DMS 273 treated with DMSO at 0.1 percent for 48 hours (cell line): ENCODE measurements at regions not wholly inside any gene's neighbourhood (a gene's known extent, or its start where the extent isn't known, plus 50 kb on each side); places are given as distances from the start of the nearest gene placed in this dataset.
A peak's percentile ranks its signal among the peaks of the same experiment; 100 is the strongest.
"Not testable (repeated sequence)": the region's sequence is repeated elsewhere in the genome, so short reads cannot be mapped to it uniquely, and the experiment has no call there.

Experiments
- DNase-seq: peaks from one replicate; lab custom pipeline; 2025; lab: John Stamatoyannopoulos, UW

GRCh38 chr1:187716160-187716559 lies 887.4 kb downstream of the PLA2G4A start:
- DNase-seq = no peak

- DNase-seq = no peak
These were observed 889.8 kb downstream of the PLA2G4A start for GRCh38 chr1:187718527-187718926.

GRCh38 chr1:187721216-187721615 lies 892.5 kb downstream of the PLA2G4A start:
- DNase-seq = peak; percentile 90

- DNase-seq = no peak
These were observed 896.5 kb downstream of the PLA2G4A start for GRCh38 chr1:187725216-187725615.

GRCh38 chr1:187733232-187733631 lies 904.5 kb downstream of the PLA2G4A start:
- DNase-seq = no peak

- no peak for DNase-seq
These were observed 905.7 kb downstream of the PLA2G4A start for GRCh38 chr1:187734427-187734826.

- DNase-seq = no peak
These were observed 915.9 kb downstream of the PLA2G4A start for GRCh38 chr1:187744665-187745064.

- DNase-seq = no peak
These were observed 926.8 kb downstream of the PLA2G4A start for GRCh38 chr1:187755536-187755935.

- not testable (repeated sequence) for DNase-seq
These were observed 927.9 kb downstream of the PLA2G4A start for GRCh38 chr1:187756684-187757083.

- no peak for DNase-seq
These were observed 931.1 kb downstream of the PLA2G4A start for GRCh38 chr1:187759825-187760333.

GRCh38 chr1:187762118-187762517 lies 933.4 kb downstream of the PLA2G4A start:
- no peak for DNase-seq

GRCh38 chr1:187763465-187763864 lies 934.7 kb downstream of the PLA2G4A start:
- DNase-seq = no peak

- no peak for DNase-seq
These were observed 935.2 kb downstream of the PLA2G4A start for GRCh38 chr1:187763976-187764375.

- no peak for DNase-seq
These were observed 942.6 kb downstream of the PLA2G4A start for GRCh38 chr1:187771396-187771795.

GRCh38 chr1:187773168-187773567 lies 944.4 kb downstream of the PLA2G4A start:
- no peak for DNase-seq

GRCh38 chr1:187787736-187788135 lies 959.0 kb downstream of the PLA2G4A start:
- no peak for DNase-seq

GRCh38 chr1:187788718-187789117 lies 960.0 kb downstream of the PLA2G4A start:
- no peak for DNase-seq

- no peak for DNase-seq
These were observed 962.0 kb downstream of the PLA2G4A start for GRCh38 chr1:187790724-187791123.

GRCh38 chr1:187794561-187794960 lies 965.8 kb downstream of the PLA2G4A start:
- no peak for DNase-seq

- DNase-seq = no peak
These were observed 980.8 kb downstream of the PLA2G4A start for GRCh38 chr1:187809549-187809948.

- no peak for DNase-seq
These were observed 987.9 kb downstream of the PLA2G4A start for GRCh38 chr1:187816646-187817045.

- DNase-seq = no peak
These were observed 989.0 kb downstream of the PLA2G4A start for GRCh38 chr1:187817782-187818181.

- no peak for DNase-seq
These were observed 990.3 kb downstream of the PLA2G4A start for GRCh38 chr1:187819086-187819485.

- no peak for DNase-seq
These were observed 1007.8 kb downstream of the PLA2G4A start for GRCh38 chr1:187836557-187836956.

GRCh38 chr1:187837787-187838186 lies 1009.0 kb downstream of the PLA2G4A start:
- DNase-seq = no peak
